Pancreas (tissue), 10 donors: ENCODE measurements at regions not wholly inside any gene's neighbourhood (a gene's known extent, or its start where the extent isn't known, plus 50 kb on each side); places are given as distances from the start of the nearest gene placed in this dataset.

Source experiments
- ATAC-seq, 4 donors: fragments of 200-7000 bp; cut with Tn5 transposase; one replicate each; pipeline versions ENCODE4 v1.8.0 to v1.9.1; 2020; ENCODE audit warnings: mild to moderate bottlenecking in 4 of 4, moderate library complexity in 4 of 4
- DNase-seq, 6 donors: peaks; one replicate each; pipeline ENCODE4 v3.0.0-alpha.2; 2020
- FAIRE-seq: peaks from 2 replicates; lab custom pipeline; 2012; peaks lifted over from hg19 to GRCh38; lab: Jason Lieb, UNC
- H3K27ac ChIP-seq, 4 donors: fragments of 200-600 bp; sonication (generic); 1 replicate in 3 of 4; 2 replicates in 1 of 4; pipeline versions ENCODE4 v1.5.0 to v1.8.0; 2020
- H3K27me3 ChIP-seq, 4 donors: fragments of 200-600 bp; one replicate each; pipeline ENCODE4 v1.8.0; 2021
- H3K36me3 ChIP-seq, 3 donors: fragments of 200-600 bp; sonication (generic) in 1 of 3; one replicate each; pipeline versions ENCODE4 v1.5.0 to v1.8.0; 2020 to 2021
- H3K4me1 ChIP-seq, 3 donors: fragments of 200-600 bp; one replicate each; pipeline ENCODE4 v1.8.0; 2021
- H3K4me3 ChIP-seq, 4 donors: fragments of 200-600 bp; sonication (generic) in 2 of 4; one replicate each; pipeline versions ENCODE4 v1.5.0 to v1.8.0; 2020 to 2021
- H3K9me3 ChIP-seq, 4 donors: fragments of 200-600 bp; one replicate each; pipeline ENCODE4 v1.8.0; 2021
- CTCF ChIP-seq, 4 donors: fragments of 200-600 bp; sonication (generic) in 3 of 4; IDR thresholded peaks; one replicate each; pipeline versions ENCODE4 v1.5.0 to v1.8.0; 2021; ENCODE audit warnings: antibody characterized with exemption in 4 of 4
- WGBS, 2 donors: extraction: QIAGEN DNeasy Blood & Tissue Kit; methylation state at CpG; one replicate each; pipeline ENCODE4 v1.1.7; 2013; 5-methylcytosine and 5-hydroxymethylcytosine counted together
- intact Hi-C, 3 donors: fragments of 100-400 bp; cut with DNase I; formaldehyde crosslinking; loops; one replicate each; pipeline versions ENCODE4 v1.11.1 to v1.14.2; 2022
- donor health status: healthy with polysubstance abuse.
- donor health status: DM: no; HTN: no; CAD: no; lungs with moderate emphysema.
- donor health status: DM: no; HTN: no; CAD: no.
- donor health status: control.
- donor health status: control.
- donor health status: Bipolar disorder and iron deficiency.
- donor health status: DM: yes; HTN: yes; CAD: no.
- donor health status: DM: no; HTN: no; CAD: no.
- donor health status: DM: no; HTN: no; CAD: no.
- donor health status: DM: yes; HTN: yes; CAD: no.

GRCh38 chr13:23488442-23488841 is 54.9 kb upstream of the SACS start:
- no peaks in the 10 kb centered on the region for H3K36me3 ChIP-seq
- no peak for FAIRE-seq
- no peaks in the 10 kb centered on the region for H3K9me3 ChIP-seq
- no peaks in the 10 kb centered on the region for H3K4me1 ChIP-seq
- ATAC-seq = peak in 2 of 4 donors; percentile 69 to 91
- no peak overlapping the region for H3K27ac ChIP-seq
- TF ChIP-seq CTCF (IDR thresholded peaks at IDR 0.05) = no peak
- H3K4me3 ChIP-seq = no peak overlapping the region
- no peak for DNase-seq
- intact Hi-C loops = no loop called here
- 51 to 54% methylated on average over 6 of the region's 6 CpGs for WGBS, 2 donors
- H3K27me3 ChIP-seq = no peaks in the 10 kb centered on the region

GRCh38 chr13:23496255-23496654 is 62.8 kb upstream of the SACS start:
- intact Hi-C loops = no loop called here
- no peaks in the 10 kb centered on the region for H3K36me3 ChIP-seq
- FAIRE-seq (no peak), ATAC-seq (no peak), DNase-seq (no peak)
- no peak for TF ChIP-seq CTCF (IDR thresholded peaks at IDR 0.05)
- no peaks in the 10 kb centered on the region for H3K9me3 ChIP-seq
- WGBS, 2 donors = 78 to 96% methylated on average over 2 of the region's 2 CpGs
- H3K27me3 ChIP-seq = no peaks in the 10 kb centered on the region
- H3K4me3 ChIP-seq = no peak overlapping the region
- H3K27ac ChIP-seq = no peak overlapping the region
- H3K4me1 ChIP-seq = no peaks in the 10 kb centered on the region

- ATAC-seq (no peak), FAIRE-seq (no peak), DNase-seq (no peak)
- no peaks in the 10 kb centered on the region for H3K9me3 ChIP-seq
- H3K27me3 ChIP-seq = no peaks in the 10 kb centered on the region
- no peak overlapping the region for H3K27ac ChIP-seq
- H3K4me1 ChIP-seq = no peaks in the 10 kb centered on the region
- 77 to 82% methylated on average over 6 of the region's 6 CpGs for WGBS, 2 donors
- H3K36me3 ChIP-seq = no peaks in the 10 kb centered on the region
- intact Hi-C loops = no loop called here
- no peak overlapping the region for H3K4me3 ChIP-seq
- no peak for TF ChIP-seq CTCF (IDR thresholded peaks at IDR 0.05)
Observed at GRCh38 chr13:23497191-23497590, 63.7 kb upstream of the SACS start.

- H3K9me3 ChIP-seq = no peaks in the 10 kb centered on the region
- no peak overlapping the region for H3K4me3 ChIP-seq
- FAIRE-seq (no peak), DNase-seq (no peak), ATAC-seq (peak in 2 of 4 donors; percentile 26 to 58)
- no peaks in the 10 kb centered on the region for H3K4me1 ChIP-seq
- TF ChIP-seq CTCF (IDR thresholded peaks at IDR 0.05) = no peak
- no peaks in the 10 kb centered on the region for H3K27me3 ChIP-seq
- peak overlapping the region in 1 of 4 donors; percentile 50 for H3K27ac ChIP-seq
- 28 to 29% methylated on average over 4 of the region's 4 CpGs for WGBS, 2 donors
- intact Hi-C loops = no loop called here
- H3K36me3 ChIP-seq = no peaks in the 10 kb centered on the region
Observed at GRCh38 chr13:23500849-23501248, 67.3 kb upstream of the SACS start.

GRCh38 chr13:23504180-23504579 is 66.0 kb upstream of the TNFRSF19 start:
- no peaks in the 10 kb centered on the region for H3K36me3 ChIP-seq
- H3K4me1 ChIP-seq = no peaks in the 10 kb centered on the region
- intact Hi-C loops = no loop called here
- 73 to 83% methylated on average over 5 of the region's 5 CpGs for WGBS, 2 donors
- H3K27ac ChIP-seq = no peak overlapping the region
- H3K4me3 ChIP-seq = no peak overlapping the region
- no peak for ATAC-seq
- DNase-seq = no peak
- FAIRE-seq = no peak
- TF ChIP-seq CTCF (IDR thresholded peaks at IDR 0.05) = no peak
- H3K27me3 ChIP-seq = no peaks in the 10 kb centered on the region
- no peaks in the 10 kb centered on the region for H3K9me3 ChIP-seq
